ENCODE measurements at regions not wholly inside any gene's neighbourhood (a gene's known extent, or its start where the extent isn't known, plus 50 kb on each side); places are given as distances from the start of the nearest gene placed in this dataset.
A peak's percentile ranks its signal among the peaks of the same experiment; 100 is the strongest.

GRCh38 chr5:52668544-52669185 is 119.1 kb upstream of the ITGA1 start:
- Histone ChIP-seq H3K9ac (ENCODE audit: low read depth, low read length, poor library complexity) (no peak overlapping the region), H4K8ac (ENCODE audit: low read depth, low read length) (no peak overlapping the region), H3K27ac (replicated peaks; ENCODE audit: low read length) (no peak overlapping the region), H3K4me1 (ENCODE audit: control insufficient read depth in 2 of 2, insufficient read depth in 1 of 2, low read depth in 1 of 2, low read length in 2 of 2) (no peaks in the 10 kb centered on the region), H3K27me3 (ENCODE audit: control insufficient read depth in 3 of 3, insufficient read depth in 3 of 3, low read depth in 1 of 3, low read length in 3 of 3) (peaks cover 0 to 4% (median 0%) of the 10 kb centered on the region in 3 experiments), H2AFZ (ENCODE audit: low read length) (peak overlapping the region; percentile 27), H3K4me2 (ENCODE audit: insufficient read depth, low read length, poor library complexity, severe bottlenecking) (no peak overlapping the region), H2BK5ac (ENCODE audit: low read length) (no peak overlapping the region), H3K18ac (ENCODE audit: low read length) (no peak overlapping the region), H3K79me1 (ENCODE audit: low read depth, low read length) (no peaks in the 10 kb centered on the region), H3K4ac (ENCODE audit: low read length) (no peak overlapping the region), H3K4me3 (ENCODE audit: low read length in 2 of 2) (no peak overlapping the region), H2BK15ac (ENCODE audit: low read length) (no peak overlapping the region), H2BK120ac (ENCODE audit: low read depth, low read length) (no peak overlapping the region), H4K91ac (ENCODE audit: low read depth, low read length, poor library complexity) (no peak overlapping the region), H3K9me3 (replicated peaks in 1 of 2; ENCODE audit: control insufficient read depth in 2 of 2, insufficient read depth in 1 of 2, low read depth in 1 of 2, low read length in 2 of 2) (no peaks in the 10 kb centered on the region), H3K23ac (ENCODE audit: low read depth, low read length, poor library complexity) (no peak overlapping the region), H3K14ac (ENCODE audit: low read length) (no peak overlapping the region), H3K36me3 (replicated peaks in 1 of 2; ENCODE audit: control insufficient read depth in 2 of 2, insufficient read depth in 2 of 2, low read length in 2 of 2) (no peaks in the 10 kb centered on the region), H2AK5ac (ENCODE audit: low read depth, low read length) (no peak overlapping the region), H2BK12ac (ENCODE audit: low read length) (no peak overlapping the region)
- no CpG with 5 or more reads among the region's 20 CpGs for WGBS, 2 donors (ENCODE audit: extremely low coverage in 2 of 2, insufficient read length in 2 of 2, insufficient replicate concordance in 1 of 2)
- no peak for DNase-seq (ENCODE audit: low spot score)

- no peak overlapping the region for H3K4me3 ChIP-seq (ENCODE audit: low read length in 2 of 2)
- no peaks in the 10 kb centered on the region for H3K36me3 ChIP-seq (replicated peaks in 1 of 2; ENCODE audit: control insufficient read depth in 2 of 2, insufficient read depth in 2 of 2, low read length in 2 of 2)
- no peak overlapping the region for H2AFZ ChIP-seq (ENCODE audit: low read length)
- no peak overlapping the region for H3K4ac ChIP-seq (ENCODE audit: low read length)
- H3K9me3 ChIP-seq (replicated peaks in 1 of 2; ENCODE audit: control insufficient read depth in 2 of 2, insufficient read depth in 1 of 2, low read depth in 1 of 2, low read length in 2 of 2): no peaks in the 10 kb centered on the region
- WGBS, 2 donors (ENCODE audit: extremely low coverage in 2 of 2, insufficient read length in 2 of 2, insufficient replicate concordance in 1 of 2): no CpG with 5 or more reads among the region's 1 CpG
- H2BK5ac ChIP-seq (ENCODE audit: low read length): no peak overlapping the region
- no peak overlapping the region for H3K18ac ChIP-seq (ENCODE audit: low read length)
- no peaks in the 10 kb centered on the region for H3K4me1 ChIP-seq (ENCODE audit: control insufficient read depth in 2 of 2, insufficient read depth in 1 of 2, low read depth in 1 of 2, low read length in 2 of 2)
- no peaks in the 10 kb centered on the region for H3K79me1 ChIP-seq (ENCODE audit: low read depth, low read length)
- no peak overlapping the region for H2BK15ac ChIP-seq (ENCODE audit: low read length)
- H2AK5ac ChIP-seq (ENCODE audit: low read depth, low read length): no peak overlapping the region
- H2BK12ac ChIP-seq (ENCODE audit: low read length): no peak overlapping the region
- no peak overlapping the region for H4K91ac ChIP-seq (ENCODE audit: low read depth, low read length, poor library complexity)
- H4K8ac ChIP-seq (ENCODE audit: low read depth, low read length): no peak overlapping the region
- no peak overlapping the region for H3K27ac ChIP-seq (replicated peaks; ENCODE audit: low read length)
- no peak for DNase-seq (ENCODE audit: low spot score)
- no peak overlapping the region for H3K23ac ChIP-seq (ENCODE audit: low read depth, low read length, poor library complexity)
- no peak overlapping the region for H2BK120ac ChIP-seq (ENCODE audit: low read depth, low read length)
- H3K27me3 ChIP-seq (ENCODE audit: control insufficient read depth in 3 of 3, insufficient read depth in 3 of 3, low read depth in 1 of 3, low read length in 3 of 3): no peaks in the 10 kb centered on the region
- no peak overlapping the region for H3K9ac ChIP-seq (ENCODE audit: low read depth, low read length, poor library complexity)
- no peak overlapping the region for H3K4me2 ChIP-seq (ENCODE audit: insufficient read depth, low read length, poor library complexity, severe bottlenecking)
- no peak overlapping the region for H3K14ac ChIP-seq (ENCODE audit: low read length)
Observed at GRCh38 chr5:52672459-52672858, 115.3 kb upstream of the ITGA1 start.

- H3K9me3 ChIP-seq (replicated peaks in 1 of 2; ENCODE audit: control insufficient read depth in 2 of 2, insufficient read depth in 1 of 2, low read depth in 1 of 2, low read length in 2 of 2): no peaks in the 10 kb centered on the region
- no peaks in the 10 kb centered on the region for H3K27me3 ChIP-seq (ENCODE audit: control insufficient read depth in 3 of 3, insufficient read depth in 3 of 3, low read depth in 1 of 3, low read length in 3 of 3)
- DNase-seq (ENCODE audit: low spot score): no peak
- no peak overlapping the region for H4K91ac ChIP-seq (ENCODE audit: low read depth, low read length, poor library complexity)
- no peak overlapping the region for H2BK15ac ChIP-seq (ENCODE audit: low read length)
- H3K4me2 ChIP-seq (ENCODE audit: insufficient read depth, low read length, poor library complexity, severe bottlenecking): no peak overlapping the region
- H2AK5ac ChIP-seq (ENCODE audit: low read depth, low read length): no peak overlapping the region
- no peak overlapping the region for H2BK5ac ChIP-seq (ENCODE audit: low read length)
- no peak overlapping the region for H3K14ac ChIP-seq (ENCODE audit: low read length)
- H3K18ac ChIP-seq (ENCODE audit: low read length): no peak overlapping the region
- no CpG with 5 or more reads among the region's 3 CpGs for WGBS, 2 donors (ENCODE audit: extremely low coverage in 2 of 2, insufficient read length in 2 of 2, insufficient replicate concordance in 1 of 2)
- no peak overlapping the region for H2AFZ ChIP-seq (ENCODE audit: low read length)
- H4K8ac ChIP-seq (ENCODE audit: low read depth, low read length): no peak overlapping the region
- no peaks in the 10 kb centered on the region for H3K36me3 ChIP-seq (replicated peaks in 1 of 2; ENCODE audit: control insufficient read depth in 2 of 2, insufficient read depth in 2 of 2, low read length in 2 of 2)
- no peaks in the 10 kb centered on the region for H3K4me1 ChIP-seq (ENCODE audit: control insufficient read depth in 2 of 2, insufficient read depth in 1 of 2, low read depth in 1 of 2, low read length in 2 of 2)
- no peak overlapping the region for H2BK12ac ChIP-seq (ENCODE audit: low read length)
- H2BK120ac ChIP-seq (ENCODE audit: low read depth, low read length): no peak overlapping the region
- H3K79me1 ChIP-seq (ENCODE audit: low read depth, low read length): no peaks in the 10 kb centered on the region
- no peak overlapping the region for H3K23ac ChIP-seq (ENCODE audit: low read depth, low read length, poor library complexity)
- no peak overlapping the region for H3K4ac ChIP-seq (ENCODE audit: low read length)
- no peak overlapping the region for H3K4me3 ChIP-seq (ENCODE audit: low read length in 2 of 2)
- H3K9ac ChIP-seq (ENCODE audit: low read depth, low read length, poor library complexity): no peak overlapping the region
- no peak overlapping the region for H3K27ac ChIP-seq (replicated peaks; ENCODE audit: low read length)
Observed at GRCh38 chr5:52673495-52673894, 114.2 kb upstream of the ITGA1 start.

GRCh38 chr5:52674815-52675545 is 112.7 kb upstream of the ITGA1 start:
- H3K36me3 ChIP-seq (replicated peaks in 1 of 2; ENCODE audit: control insufficient read depth in 2 of 2, insufficient read depth in 2 of 2, low read length in 2 of 2): no peaks in the 10 kb centered on the region
- DNase-seq (ENCODE audit: low spot score): no peak
- H3K9ac ChIP-seq (ENCODE audit: low read depth, low read length, poor library complexity): no peak overlapping the region
- no peak overlapping the region for H3K14ac ChIP-seq (ENCODE audit: low read length)
- no peak overlapping the region for H3K4me2 ChIP-seq (ENCODE audit: insufficient read depth, low read length, poor library complexity, severe bottlenecking)
- H4K91ac ChIP-seq (ENCODE audit: low read depth, low read length, poor library complexity): no peak overlapping the region
- no CpG with 5 or more reads among the region's 5 CpGs for WGBS, 2 donors (ENCODE audit: extremely low coverage in 2 of 2, insufficient read length in 2 of 2, insufficient replicate concordance in 1 of 2)
- no peaks in the 10 kb centered on the region for H3K4me1 ChIP-seq (ENCODE audit: control insufficient read depth in 2 of 2, insufficient read depth in 1 of 2, low read depth in 1 of 2, low read length in 2 of 2)
- no peaks in the 10 kb centered on the region for H3K9me3 ChIP-seq (replicated peaks in 1 of 2; ENCODE audit: control insufficient read depth in 2 of 2, insufficient read depth in 1 of 2, low read depth in 1 of 2, low read length in 2 of 2)
- H2BK15ac ChIP-seq (ENCODE audit: low read length): no peak overlapping the region
- no peak overlapping the region for H3K27ac ChIP-seq (replicated peaks; ENCODE audit: low read length)
- H2BK120ac ChIP-seq (ENCODE audit: low read depth, low read length): no peak overlapping the region
- H3K79me1 ChIP-seq (ENCODE audit: low read depth, low read length): no peaks in the 10 kb centered on the region
- H3K27me3 ChIP-seq (ENCODE audit: control insufficient read depth in 3 of 3, insufficient read depth in 3 of 3, low read depth in 1 of 3, low read length in 3 of 3): no peaks in the 10 kb centered on the region
- H2AK5ac ChIP-seq (ENCODE audit: low read depth, low read length): no peak overlapping the region
- H4K8ac ChIP-seq (ENCODE audit: low read depth, low read length): no peak overlapping the region
- no peak overlapping the region for H2BK5ac ChIP-seq (ENCODE audit: low read length)
- no peak overlapping the region for H2AFZ ChIP-seq (ENCODE audit: low read length)
- no peak overlapping the region for H3K18ac ChIP-seq (ENCODE audit: low read length)
- H3K4ac ChIP-seq (ENCODE audit: low read length): no peak overlapping the region
- H2BK12ac ChIP-seq (ENCODE audit: low read length): no peak overlapping the region
- no peak overlapping the region for H3K23ac ChIP-seq (ENCODE audit: low read depth, low read length, poor library complexity)
- H3K4me3 ChIP-seq (ENCODE audit: low read length in 2 of 2): no peak overlapping the region
